Fibroblast of the conjunctiva (primary cell): ENCODE measurements at regions not wholly inside any gene's neighbourhood (a gene's known extent, or its start where the extent isn't known, plus 50 kb on each side); places are given as distances from the start of the nearest gene placed in this dataset.

Source experiments
- DNase-seq: peaks from one replicate; pipeline ENCODE4 v3.0.0-alpha.2; 2010; ENCODE audit warnings: low read depth

DNA sequence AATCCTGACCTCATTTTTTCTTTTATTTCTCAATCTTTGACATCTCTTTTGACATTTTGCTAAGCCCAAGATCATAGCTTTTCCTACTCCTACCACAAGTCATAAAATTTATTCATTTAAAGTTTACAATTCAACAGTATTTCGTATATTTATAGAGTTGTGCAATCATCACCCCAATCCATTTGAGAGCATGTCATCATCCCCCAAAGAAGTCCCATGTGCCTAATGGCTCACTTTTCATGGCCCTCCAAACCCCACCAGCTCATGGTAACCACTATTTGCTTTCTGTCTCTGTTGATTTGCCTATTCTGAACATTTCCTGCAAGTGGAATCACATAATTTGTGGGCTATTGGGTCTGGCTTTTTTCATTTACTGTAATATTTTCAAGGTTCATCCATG lies 52.5 kb upstream of the GLI3 start:
- DNase-seq, result no peak
